CD14-positive monocyte (primary cell): ENCODE measurements at regions not wholly inside any gene's neighbourhood (a gene's known extent, or its start where the extent isn't known, plus 50 kb on each side); places are given as distances from the start of the nearest gene placed in this dataset.

Source experiments
- DNase-seq, 3 donors: peaks; one replicate each; pipeline ENCODE4 v3.0.0-alpha.2; 2011 to 2022
- H2AFZ ChIP-seq: 2 replicates; pipeline ENCODE4 v1.6.0; 2012; ENCODE audit warnings: mild to moderate bottlenecking, low read depth, low read length, inconsistent platforms; ENCODE audit not compliant: insufficient read depth, poor library complexity, severe bottlenecking
- H3K27ac ChIP-seq, 2 donors: 1 replicate in 1 of 2; 2 replicates in 1 of 2; pipeline ENCODE4 v1.5.1; 2012 to 2013; ENCODE audit warnings: low read length in 2 of 2, control low read depth in 1 of 2, inconsistent platforms in 1 of 2, low read depth in 1 of 2, mild to moderate bottlenecking in 1 of 2
- H3K27me3 ChIP-seq, 2 donors: one replicate each; pipeline versions ENCODE4 v1.6.0 to v1.6.1; 2011 to 2013; ENCODE audit warnings: low read length in 2 of 2; ENCODE audit not compliant: control insufficient read depth in 2 of 2, insufficient read depth in 2 of 2
- H3K36me3 ChIP-seq, 2 donors: replicated peaks in 1 of 2; 1 replicate in 1 of 2; 2 replicates in 1 of 2; pipeline versions ENCODE4 v1.5.1 to v1.6.1; 2012 to 2013; ENCODE audit warnings: low read length in 2 of 2, control low read depth in 1 of 2, inconsistent platforms in 1 of 2, mild to moderate bottlenecking in 1 of 2; ENCODE audit not compliant: insufficient read depth in 2 of 2, control insufficient read depth in 1 of 2
- H3K4me1 ChIP-seq, 2 donors: 1 replicate in 1 of 2; 2 replicates in 1 of 2; pipeline versions ENCODE4 v1.5.1 to v1.6.1; 2012 to 2013; ENCODE audit warnings: low read length in 2 of 2, control low read depth in 1 of 2, inconsistent platforms in 1 of 2, mild to moderate bottlenecking in 1 of 2, moderate library complexity in 1 of 2; ENCODE audit not compliant: insufficient read depth in 2 of 2, control insufficient read depth in 1 of 2
- H3K4me2 ChIP-seq: replicated peaks from 2 replicates; pipeline ENCODE3; 2012; ENCODE audit warnings: low read length, moderate library complexity, mild to moderate bottlenecking; ENCODE audit not compliant: poor library complexity, severe bottlenecking; ENCODE audit errors: extremely low read depth
- H3K4me3 ChIP-seq, 3 experiments: fragments of 200-600 bp in 1 of 3; sonication (generic) in 1 of 3; replicated peaks in 1 of 3; 1 replicate in 2 of 3; 2 replicates in 1 of 3; pipeline ENCODE4 v1.5.1; 2011 to 2013; ENCODE audit warnings: low read length in 3 of 3, mild to moderate bottlenecking in 3 of 3, control low read depth in 2 of 3, low read depth in 2 of 3, inconsistent platforms in 1 of 3, moderate library complexity in 1 of 3
- H3K79me2 ChIP-seq: 2 replicates; pipeline ENCODE4 v1.6.0; 2012; ENCODE audit warnings: mild to moderate bottlenecking, control low read depth, inconsistent platforms, low read length, moderate library complexity; ENCODE audit not compliant: insufficient read depth
- H3K9ac ChIP-seq: 2 replicates; pipeline ENCODE4 v1.6.0; 2017; ENCODE audit warnings: low read length, mild to moderate bottlenecking; ENCODE audit not compliant: insufficient read depth, poor library complexity, severe bottlenecking
- H3K9me3 ChIP-seq, 2 donors: replicated peaks in 1 of 2; 1 replicate in 1 of 2; 2 replicates in 1 of 2; pipeline versions ENCODE4 v1.5.1 to v1.6.1; 2012 to 2013; ENCODE audit warnings: low read length in 2 of 2, control low read depth in 1 of 2; ENCODE audit not compliant: control insufficient read depth in 1 of 2, insufficient read depth in 1 of 2
- H4K20me1 ChIP-seq: 2 replicates; pipeline ENCODE4 v1.6.0; 2012; ENCODE audit warnings: mild to moderate bottlenecking, low read length, control low read depth, moderate library complexity; ENCODE audit not compliant: insufficient read depth
- H3K27ac Mint-ChIP-seq, 7 donors: one replicate each; pipeline ENCODE4 v1.8.0; 2020; ENCODE audit warnings: mild to moderate bottlenecking in 7 of 7, mixed read lengths in 7 of 7, moderate library complexity in 6 of 7, inconsistent platforms in 2 of 7
- H3K27me3 Mint-ChIP-seq, 3 donors: one replicate each; pipeline ENCODE4 v1.8.0; 2021 to 2022; ENCODE audit warnings: low read depth in 3 of 3, mild to moderate bottlenecking in 3 of 3, mixed read lengths in 3 of 3, moderate library complexity in 3 of 3, inconsistent platforms in 1 of 3
- H3K36me3 Mint-ChIP-seq, 2 donors: one replicate each; pipeline ENCODE4 v1.8.0; 2020; ENCODE audit warnings: mixed read lengths in 2 of 2, inconsistent platforms in 1 of 2, mild to moderate bottlenecking in 1 of 2
- H3K4me1 Mint-ChIP-seq: one replicate; pipeline ENCODE4 v1.8.0; 2020; ENCODE audit warnings: mild to moderate bottlenecking, mixed read lengths
- H3K4me3 Mint-ChIP-seq, 2 donors: one replicate each; pipeline ENCODE4 v1.8.0; 2020; ENCODE audit warnings: mild to moderate bottlenecking in 2 of 2, mixed read lengths in 2 of 2, moderate library complexity in 1 of 2
- H3K9me3 Mint-ChIP-seq, 7 donors: one replicate each; pipeline ENCODE4 v1.8.0; 2020 to 2022; ENCODE audit warnings: mixed read lengths in 7 of 7, mild to moderate bottlenecking in 6 of 7, moderate library complexity in 6 of 7, inconsistent platforms in 2 of 7
- CTCF ChIP-seq: fragments of 200-600 bp; IDR thresholded peaks from one replicate; pipeline ENCODE4 v1.8.0; 2022; ENCODE audit warnings: antibody characterized with exemption, mild to moderate bottlenecking
- WGBS: methylation state at CpG from one replicate; pipeline ENCODE4 v1.1.5; 2013; ENCODE audit warnings: missing lambda C conversion rate; ENCODE audit not compliant: insufficient coverage; 5-methylcytosine and 5-hydroxymethylcytosine counted together
- intact Hi-C, 2 donors: fragments of 100-400 bp; cut with micrococcal nuclease; formaldehyde crosslinking; loops; one replicate each; pipeline versions ENCODE4 v1.15.0 to v1.15.1; 2023

- Histone ChIP-seq H3K27ac (no peak overlapping the region), H3K4me2 (no peak overlapping the region), H3K4me1 (no peaks in the 10 kb centered on the region), H3K27me3 (no peaks in the 10 kb centered on the region), H3K79me2 (no peaks in the 10 kb centered on the region), H3K36me3 (no peaks in the 10 kb centered on the region), H2AFZ (no peak overlapping the region), H3K9ac (no peak overlapping the region), H3K4me3 (no peak overlapping the region), H4K20me1 (no peaks in the 10 kb centered on the region), H3K9me3 (peaks cover 10 to 11% of the 10 kb centered on the region in 2 donors)
- H3K4me3 Mint-ChIP-seq, result no peak overlapping the region
- DNase-seq, result no peak
- peaks cover 6 to 13% (median 10%) of the 10 kb centered on the region in 7 donors for H3K9me3 Mint-ChIP-seq
- TF ChIP-seq CTCF, result no peak
- H3K4me1 Mint-ChIP-seq, result no peaks in the 10 kb centered on the region
- no peak overlapping the region for H3K27ac Mint-ChIP-seq
- no peaks in the 10 kb centered on the region for H3K36me3 Mint-ChIP-seq
- intact Hi-C loops, result no loop called here
- no peaks in the 10 kb centered on the region for H3K27me3 Mint-ChIP-seq
- WGBS, result 67% methylated on average over 1 of the region's 1 CpG
These were observed 249.0 kb downstream of the C7orf25 start for GRCh38 chr7:42662862-42663261.

- TF ChIP-seq CTCF, result no peak
- no peaks in the 10 kb centered on the region for H3K36me3 ChIP-seq
- intact Hi-C loops, result no loop called here
- H3K4me3 ChIP-seq, result no peak overlapping the region
- no peaks in the 10 kb centered on the region for H3K4me1 Mint-ChIP-seq
- WGBS, result no CpG with 5 or more reads among the region's 2 CpGs
- no peaks in the 10 kb centered on the region for H4K20me1 ChIP-seq
- H2AFZ ChIP-seq, result no peak overlapping the region
- no peaks in the 10 kb centered on the region for H3K27me3 ChIP-seq
- H3K9me3 Mint-ChIP-seq, result peaks cover 0 to 10% (median 4%) of the 10 kb centered on the region in 7 donors
- no peak overlapping the region for H3K27ac Mint-ChIP-seq
- H3K9ac ChIP-seq, result no peak overlapping the region
- H3K36me3 Mint-ChIP-seq, result no peaks in the 10 kb centered on the region
- H3K27ac ChIP-seq, result no peak overlapping the region
- no peak for DNase-seq
- H3K4me1 ChIP-seq, result no peaks in the 10 kb centered on the region
- peaks cover 0 to 1% (median 0%) of the 10 kb centered on the region in 3 donors for H3K27me3 Mint-ChIP-seq
- H3K9me3 ChIP-seq, result peaks cover 0 to 4% of the 10 kb centered on the region in 2 donors
- H3K4me2 ChIP-seq, result no peak overlapping the region
- no peak overlapping the region for H3K4me3 Mint-ChIP-seq
- H3K79me2 ChIP-seq, result no peaks in the 10 kb centered on the region
These were observed 250.6 kb downstream of the C7orf25 start for GRCh38 chr7:42661312-42661711.
